Thoracic aorta (tissue), 2 donors: ENCODE measurements at regions not wholly inside any gene's neighbourhood (a gene's known extent, or its start where the extent isn't known, plus 50 kb on each side); places are given as distances from the start of the nearest gene placed in this dataset.

Source experiments
- ATAC-seq: fragments of 150-250 bp; one replicate; pipeline ENCODE4 v1.8.0; 2017; ENCODE audit warnings: low read depth; ENCODE audit not compliant: insufficient number of reproducible peaks, low FRiP score
- DNase-seq: peaks from one replicate; pipeline ENCODE4 v3.0.0-alpha.2; 2020; ENCODE audit warnings: low spot score
- H3K27ac ChIP-seq, 2 donors: fragments of 200-600 bp; sonication (generic); 1 replicate in 1 of 2; 2 replicates in 1 of 2; pipeline ENCODE4 v1.5.1; 2016; ENCODE audit warnings: mild to moderate bottlenecking in 2 of 2, moderate library complexity in 2 of 2
- H3K27me3 ChIP-seq: fragments of 200-600 bp; sonication (generic); replicated peaks from 2 replicates; pipeline ENCODE4 v1.6.0; 2016; ENCODE audit warnings: mild to moderate bottlenecking; ENCODE audit not compliant: insufficient read depth
- H3K36me3 ChIP-seq: fragments of 200-600 bp; sonication (generic); one replicate; pipeline ENCODE4 v1.5.1; 2016
- H3K4me1 ChIP-seq, 2 donors: fragments of 200-600 bp; sonication (generic); 1 replicate in 1 of 2; 2 replicates in 1 of 2; pipeline versions ENCODE4 v1.5.1 to v1.6.0; 2016; ENCODE audit warnings: low read depth in 2 of 2, mild to moderate bottlenecking in 1 of 2; ENCODE audit not compliant: control insufficient read depth in 1 of 2
- H3K4me3 ChIP-seq: fragments of 200-600 bp; sonication (generic); 2 replicates; pipeline ENCODE4 v1.5.1; 2016; ENCODE audit warnings: mild to moderate bottlenecking
- H3K9me3 ChIP-seq: fragments of 200-600 bp; sonication (generic); 2 replicates; pipeline ENCODE4 v1.5.1; 2016
- CTCF ChIP-seq: fragments of 200-600 bp; sonication (generic); IDR thresholded peaks from one replicate; pipeline ENCODE4 v1.5.1; 2019; ENCODE audit warnings: antibody characterized with exemption

GRCh38 chr4:60296386-60296785 lies 903.7 kb upstream of the ADGRL3 start:
- Histone ChIP-seq H3K27me3 (no peaks in the 10 kb centered on the region), H3K4me1 (no peaks in the 10 kb centered on the region), H3K27ac (no peak overlapping the region), H3K36me3 (no peaks in the 10 kb centered on the region), H3K4me3 (no peak overlapping the region), H3K9me3 (no peaks in the 10 kb centered on the region)
- no peak for ATAC-seq
- TF ChIP-seq CTCF: no peak
- no peak for DNase-seq

- no peak overlapping the region for H3K27ac ChIP-seq
- H3K36me3 ChIP-seq: no peaks in the 10 kb centered on the region
- H3K4me1 ChIP-seq: no peaks in the 10 kb centered on the region
- H3K27me3 ChIP-seq: no peaks in the 10 kb centered on the region
- H3K4me3 ChIP-seq: no peak overlapping the region
- ATAC-seq: no peak
- TF ChIP-seq CTCF: no peak
- no peak for DNase-seq
- no peaks in the 10 kb centered on the region for H3K9me3 ChIP-seq
Measured at GRCh38 chr4:60313611-60314178, 886.4 kb upstream of the ADGRL3 start.

- Histone ChIP-seq H3K4me3 (no peak overlapping the region), H3K36me3 (no peaks in the 10 kb centered on the region), H3K27me3 (no peaks in the 10 kb centered on the region), H3K9me3 (no peaks in the 10 kb centered on the region), H3K4me1 (no peaks in the 10 kb centered on the region), H3K27ac (no peak overlapping the region)
- ATAC-seq (no peak), DNase-seq (no peak)
- no peak for TF ChIP-seq CTCF
Measured at GRCh38 chr4:60314416-60314815, 885.7 kb upstream of the ADGRL3 start.

GRCh38 chr4:60315586-60315985 lies 884.5 kb upstream of the ADGRL3 start:
- no peaks in the 10 kb centered on the region for H3K27me3 ChIP-seq
- no peaks in the 10 kb centered on the region for H3K9me3 ChIP-seq
- H3K27ac ChIP-seq: no peak overlapping the region
- no peak overlapping the region for H3K4me3 ChIP-seq
- H3K36me3 ChIP-seq: no peaks in the 10 kb centered on the region
- DNase-seq: no peak
- ATAC-seq: no peak
- TF ChIP-seq CTCF: no peak
- no peaks in the 10 kb centered on the region for H3K4me1 ChIP-seq

GRCh38 chr4:60326735-60327134 lies 873.4 kb upstream of the ADGRL3 start:
- Histone ChIP-seq H3K9me3 (no peaks in the 10 kb centered on the region), H3K27ac (no peak overlapping the region), H3K4me1 (peaks cover 6 to 12% of the 10 kb centered on the region in 2 donors), H3K27me3 (no peaks in the 10 kb centered on the region), H3K4me3 (no peak overlapping the region), H3K36me3 (no peaks in the 10 kb centered on the region)
- ATAC-seq: no peak
- no peak for DNase-seq
- TF ChIP-seq CTCF: no peak
